ENCODE measurements at regions not wholly inside any gene's neighbourhood (a gene's known extent, or its start where the extent isn't known, plus 50 kb on each side); places are given as distances from the start of the nearest gene placed in this dataset.

GRCh38 chr17:70769956-70770355 lies 600.6 kb downstream of the KCNJ2 start:
- no peak overlapping the region for H3K4me3 ChIP-seq (ENCODE audit: low read depth, low read length)
- H3K27ac Mint-ChIP-seq: no peak overlapping the region
- DNase-seq (no peak), ATAC-seq (ENCODE audit: low read depth in 2 of 2) (no peak)
- H3K9me3 ChIP-seq (ENCODE audit: control insufficient read depth in 2 of 2, low read length in 2 of 2): no peaks in the 10 kb centered on the region
- H3K27ac ChIP-seq (ENCODE audit: insufficient read depth, low read length, poor library complexity, severe bottlenecking): no peak overlapping the region
- no peak overlapping the region for H3K4me3 Mint-ChIP-seq
- H3K27me3 ChIP-seq (ENCODE audit: control insufficient read depth, insufficient read depth, low read length): no peaks in the 10 kb centered on the region
- H3K36me3 ChIP-seq (ENCODE audit: control insufficient read depth, insufficient read depth, low read length): no peaks in the 10 kb centered on the region
- peaks cover 0 to 4% (median 2%) of the 10 kb centered on the region in 7 donors for H3K9me3 Mint-ChIP-seq
- H3K4me1 ChIP-seq (ENCODE audit: control insufficient read depth, insufficient read depth, low read length, poor library complexity, severe bottlenecking): no peaks in the 10 kb centered on the region
- H3K36me3 Mint-ChIP-seq: no peaks in the 10 kb centered on the region
- H3K27me3 Mint-ChIP-seq: no peaks in the 10 kb centered on the region
- no peaks in the 10 kb centered on the region for H3K4me1 Mint-ChIP-seq

GRCh38 chr17:70771804-70772386 lies 602.6 kb downstream of the KCNJ2 start:
- H3K9me3 ChIP-seq (ENCODE audit: control insufficient read depth in 2 of 2, low read length in 2 of 2): no peaks in the 10 kb centered on the region
- H3K4me1 ChIP-seq (ENCODE audit: control insufficient read depth, insufficient read depth, low read length, poor library complexity, severe bottlenecking): no peaks in the 10 kb centered on the region
- no peak for DNase-seq
- no peaks in the 10 kb centered on the region for H3K27me3 ChIP-seq (ENCODE audit: control insufficient read depth, insufficient read depth, low read length)
- H3K4me3 ChIP-seq (ENCODE audit: low read depth, low read length): no peak overlapping the region
- ATAC-seq (ENCODE audit: low read depth in 2 of 2): no peak
- H3K36me3 Mint-ChIP-seq: no peaks in the 10 kb centered on the region
- no peak overlapping the region for H3K4me3 Mint-ChIP-seq
- H3K27me3 Mint-ChIP-seq: no peaks in the 10 kb centered on the region
- H3K36me3 ChIP-seq (ENCODE audit: control insufficient read depth, insufficient read depth, low read length): no peaks in the 10 kb centered on the region
- H3K27ac ChIP-seq (ENCODE audit: insufficient read depth, low read length, poor library complexity, severe bottlenecking): no peak overlapping the region
- H3K9me3 Mint-ChIP-seq: peaks cover 0 to 4% (median 2%) of the 10 kb centered on the region in 7 donors
- H3K4me1 Mint-ChIP-seq: no peaks in the 10 kb centered on the region
- H3K27ac Mint-ChIP-seq: no peak overlapping the region

- no peak for ATAC-seq (ENCODE audit: low read depth in 2 of 2)
- H3K27ac ChIP-seq (ENCODE audit: insufficient read depth, low read length, poor library complexity, severe bottlenecking): no peak overlapping the region
- H3K9me3 ChIP-seq (ENCODE audit: control insufficient read depth in 2 of 2, low read length in 2 of 2): no peaks in the 10 kb centered on the region
- Mint-ChIP-seq H3K36me3 (no peaks in the 10 kb centered on the region), H3K4me1 (no peaks in the 10 kb centered on the region), H3K27me3 (no peaks in the 10 kb centered on the region), H3K27ac (no peak overlapping the region), H3K9me3 (peaks cover 0 to 7% (median 2%) of the 10 kb centered on the region in 7 donors), H3K4me3 (no peak overlapping the region)
- no peaks in the 10 kb centered on the region for H3K4me1 ChIP-seq (ENCODE audit: control insufficient read depth, insufficient read depth, low read length, poor library complexity, severe bottlenecking)
- no peaks in the 10 kb centered on the region for H3K36me3 ChIP-seq (ENCODE audit: control insufficient read depth, insufficient read depth, low read length)
- no peaks in the 10 kb centered on the region for H3K27me3 ChIP-seq (ENCODE audit: control insufficient read depth, insufficient read depth, low read length)
- DNase-seq: no peak
- H3K4me3 ChIP-seq (ENCODE audit: low read depth, low read length): no peak overlapping the region
Observed at GRCh38 chr17:70772761-70773160, 603.4 kb downstream of the KCNJ2 start.

- Mint-ChIP-seq H3K4me3 (no peak overlapping the region), H3K27ac (no peak overlapping the region), H3K4me1 (no peaks in the 10 kb centered on the region), H3K36me3 (no peaks in the 10 kb centered on the region), H3K27me3 (no peaks in the 10 kb centered on the region), H3K9me3 (peaks cover 0 to 7% (median 2%) of the 10 kb centered on the region in 7 donors)
- H3K36me3 ChIP-seq (ENCODE audit: control insufficient read depth, insufficient read depth, low read length): no peaks in the 10 kb centered on the region
- ATAC-seq (ENCODE audit: low read depth in 2 of 2) (no peak), DNase-seq (no peak)
- no peak overlapping the region for H3K4me3 ChIP-seq (ENCODE audit: low read depth, low read length)
- no peaks in the 10 kb centered on the region for H3K9me3 ChIP-seq (ENCODE audit: control insufficient read depth in 2 of 2, low read length in 2 of 2)
- no peak overlapping the region for H3K27ac ChIP-seq (ENCODE audit: insufficient read depth, low read length, poor library complexity, severe bottlenecking)
- H3K4me1 ChIP-seq (ENCODE audit: control insufficient read depth, insufficient read depth, low read length, poor library complexity, severe bottlenecking): no peaks in the 10 kb centered on the region
- H3K27me3 ChIP-seq (ENCODE audit: control insufficient read depth, insufficient read depth, low read length): no peaks in the 10 kb centered on the region
Observed at GRCh38 chr17:70773258-70773657, 603.9 kb downstream of the KCNJ2 start.

GRCh38 chr17:70774339-70775117 lies 605.2 kb downstream of the KCNJ2 start:
- Mint-ChIP-seq H3K27me3 (no peaks in the 10 kb centered on the region), H3K4me3 (no peak overlapping the region), H3K4me1 (no peaks in the 10 kb centered on the region), H3K9me3 (peaks cover 0 to 7% (median 2%) of the 10 kb centered on the region in 7 donors), H3K36me3 (no peaks in the 10 kb centered on the region), H3K27ac (no peak overlapping the region)
- Histone ChIP-seq H3K9me3 (ENCODE audit: control insufficient read depth in 2 of 2, low read length in 2 of 2) (no peaks in the 10 kb centered on the region), H3K4me1 (ENCODE audit: control insufficient read depth, insufficient read depth, low read length, poor library complexity, severe bottlenecking) (no peaks in the 10 kb centered on the region), H3K27ac (ENCODE audit: insufficient read depth, low read length, poor library complexity, severe bottlenecking) (no peak overlapping the region), H3K27me3 (ENCODE audit: control insufficient read depth, insufficient read depth, low read length) (no peaks in the 10 kb centered on the region), H3K36me3 (ENCODE audit: control insufficient read depth, insufficient read depth, low read length) (no peaks in the 10 kb centered on the region), H3K4me3 (ENCODE audit: low read depth, low read length) (no peak overlapping the region)
- DNase-seq (no peak), ATAC-seq (ENCODE audit: low read depth in 2 of 2) (no peak)

GRCh38 chr17:70775679-70776078 lies 606.3 kb downstream of the KCNJ2 start:
- H3K4me1 Mint-ChIP-seq: no peaks in the 10 kb centered on the region
- H3K4me1 ChIP-seq (ENCODE audit: control insufficient read depth, insufficient read depth, low read length, poor library complexity, severe bottlenecking): no peaks in the 10 kb centered on the region
- H3K9me3 Mint-ChIP-seq: peaks cover 0 to 12% (median 3%) of the 10 kb centered on the region in 7 donors
- no peaks in the 10 kb centered on the region for H3K27me3 ChIP-seq (ENCODE audit: control insufficient read depth, insufficient read depth, low read length)
- H3K27ac Mint-ChIP-seq: no peak overlapping the region
- no peak overlapping the region for H3K4me3 Mint-ChIP-seq
- H3K36me3 Mint-ChIP-seq: no peaks in the 10 kb centered on the region
- H3K27me3 Mint-ChIP-seq: no peaks in the 10 kb centered on the region
- no peaks in the 10 kb centered on the region for H3K9me3 ChIP-seq (ENCODE audit: control insufficient read depth in 2 of 2, low read length in 2 of 2)
- ATAC-seq (ENCODE audit: low read depth in 2 of 2) (no peak), DNase-seq (no peak)
- no peak overlapping the region for H3K4me3 ChIP-seq (ENCODE audit: low read depth, low read length)
- no peak overlapping the region for H3K27ac ChIP-seq (ENCODE audit: insufficient read depth, low read length, poor library complexity, severe bottlenecking)
- no peaks in the 10 kb centered on the region for H3K36me3 ChIP-seq (ENCODE audit: control insufficient read depth, insufficient read depth, low read length)

GRCh38 chr17:70776441-70776840 lies 607.1 kb downstream of the KCNJ2 start:
- Mint-ChIP-seq H3K36me3 (no peaks in the 10 kb centered on the region), H3K27ac (no peak overlapping the region), H3K27me3 (no peaks in the 10 kb centered on the region), H3K4me3 (no peak overlapping the region), H3K9me3 (peaks cover 0 to 12% (median 2%) of the 10 kb centered on the region in 7 donors), H3K4me1 (no peaks in the 10 kb centered on the region)
- Histone ChIP-seq H3K27ac (ENCODE audit: insufficient read depth, low read length, poor library complexity, severe bottlenecking) (no peak overlapping the region), H3K9me3 (ENCODE audit: control insufficient read depth in 2 of 2, low read length in 2 of 2) (no peaks in the 10 kb centered on the region), H3K4me1 (ENCODE audit: control insufficient read depth, insufficient read depth, low read length, poor library complexity, severe bottlenecking) (no peaks in the 10 kb centered on the region), H3K4me3 (ENCODE audit: low read depth, low read length) (no peak overlapping the region), H3K36me3 (ENCODE audit: control insufficient read depth, insufficient read depth, low read length) (no peaks in the 10 kb centered on the region), H3K27me3 (ENCODE audit: control insufficient read depth, insufficient read depth, low read length) (no peaks in the 10 kb centered on the region)
- no peak for DNase-seq
- ATAC-seq (ENCODE audit: low read depth in 2 of 2): no peak

GRCh38 chr17:70780031-70780430 lies 610.7 kb downstream of the KCNJ2 start:
- H3K4me1 ChIP-seq (ENCODE audit: control insufficient read depth, insufficient read depth, low read length, poor library complexity, severe bottlenecking): no peaks in the 10 kb centered on the region
- peaks cover 0 to 9% (median 3%) of the 10 kb centered on the region in 7 donors for H3K9me3 Mint-ChIP-seq
- no peak overlapping the region for H3K4me3 Mint-ChIP-seq
- no peak overlapping the region for H3K27ac ChIP-seq (ENCODE audit: insufficient read depth, low read length, poor library complexity, severe bottlenecking)
- no peaks in the 10 kb centered on the region for H3K36me3 ChIP-seq (ENCODE audit: control insufficient read depth, insufficient read depth, low read length)
- no peaks in the 10 kb centered on the region for H3K4me1 Mint-ChIP-seq
- no peaks in the 10 kb centered on the region for H3K27me3 Mint-ChIP-seq
- ATAC-seq (ENCODE audit: low read depth in 2 of 2): no peak
- no peak overlapping the region for H3K27ac Mint-ChIP-seq
- no peaks in the 10 kb centered on the region for H3K27me3 ChIP-seq (ENCODE audit: control insufficient read depth, insufficient read depth, low read length)
- DNase-seq: no peak
- H3K4me3 ChIP-seq (ENCODE audit: low read depth, low read length): no peak overlapping the region
- no peaks in the 10 kb centered on the region for H3K9me3 ChIP-seq (ENCODE audit: control insufficient read depth in 2 of 2, low read length in 2 of 2)
- H3K36me3 Mint-ChIP-seq: no peaks in the 10 kb centered on the region
